OCI-LY7 (cell line): ENCODE measurements at regions not wholly inside any gene's neighbourhood (a gene's known extent, or its start where the extent isn't known, plus 50 kb on each side); places are given as distances from the start of the nearest gene placed in this dataset.
"Not testable (repeated sequence)": the region's sequence is repeated elsewhere in the genome, so short reads cannot be mapped to it uniquely, and the experiment has no call there.

Source experiments
- CTCF ChIP-seq: fragments of 200-600 bp; sonication (generic); conservative IDR thresholded peaks from 2 replicates; pipeline ENCODE4 v1.5.1; 2014; ENCODE audit warnings: mild to moderate bottlenecking, antibody characterized with exemption, low read length, moderate library complexity, mixed read lengths
- EZH2phosphoT487 ChIP-seq: fragments of 200-600 bp; sonication (generic); IDR thresholded peaks from 2 replicates; pipeline ENCODE4 v1.6.1; 2018; ENCODE audit warnings: low read depth, borderline replicate concordance, mild to moderate bottlenecking, mixed run types, antibody characterized with exemption, low read length, moderate library complexity, mixed read lengths

- not testable (repeated sequence) for TF ChIP-seq CTCF, EZH2phosphoT487
Measured at GRCh38 chr5:98325187-98325586, 448.3 kb upstream of the RGMB start.
